A673 (cell line): ENCODE measurements at regions not wholly inside any gene's neighbourhood (a gene's known extent, or its start where the extent isn't known, plus 50 kb on each side); places are given as distances from the start of the nearest gene placed in this dataset.
"Not testable (repeated sequence)": the region's sequence is repeated elsewhere in the genome, so short reads cannot be mapped to it uniquely, and the experiment has no call there.

Experiments
- EZH2 ChIP-seq: fragments of 200-600 bp; sonication (generic); IDR thresholded peaks from 2 replicates; pipeline ENCODE4 v1.6.1; 2017; ENCODE audit warnings: borderline replicate concordance, low read depth, mild to moderate bottlenecking, mixed read lengths, antibody characterized with exemption, low read length; ENCODE audit not compliant: poor library complexity, severe bottlenecking
- TF ChIP-seq, protein P1 (sequence below): fragments of 300-800, 200-600 bp; sonication (generic); conservative IDR thresholded peaks from 2 replicates; pipeline ENCODE4 v1.5.1; 2017; ENCODE audit warnings: low read depth, mild to moderate bottlenecking, antibody characterized with exemption, low read length, moderate library complexity, mixed read lengths

- TF ChIP-seq, protein P1, sequence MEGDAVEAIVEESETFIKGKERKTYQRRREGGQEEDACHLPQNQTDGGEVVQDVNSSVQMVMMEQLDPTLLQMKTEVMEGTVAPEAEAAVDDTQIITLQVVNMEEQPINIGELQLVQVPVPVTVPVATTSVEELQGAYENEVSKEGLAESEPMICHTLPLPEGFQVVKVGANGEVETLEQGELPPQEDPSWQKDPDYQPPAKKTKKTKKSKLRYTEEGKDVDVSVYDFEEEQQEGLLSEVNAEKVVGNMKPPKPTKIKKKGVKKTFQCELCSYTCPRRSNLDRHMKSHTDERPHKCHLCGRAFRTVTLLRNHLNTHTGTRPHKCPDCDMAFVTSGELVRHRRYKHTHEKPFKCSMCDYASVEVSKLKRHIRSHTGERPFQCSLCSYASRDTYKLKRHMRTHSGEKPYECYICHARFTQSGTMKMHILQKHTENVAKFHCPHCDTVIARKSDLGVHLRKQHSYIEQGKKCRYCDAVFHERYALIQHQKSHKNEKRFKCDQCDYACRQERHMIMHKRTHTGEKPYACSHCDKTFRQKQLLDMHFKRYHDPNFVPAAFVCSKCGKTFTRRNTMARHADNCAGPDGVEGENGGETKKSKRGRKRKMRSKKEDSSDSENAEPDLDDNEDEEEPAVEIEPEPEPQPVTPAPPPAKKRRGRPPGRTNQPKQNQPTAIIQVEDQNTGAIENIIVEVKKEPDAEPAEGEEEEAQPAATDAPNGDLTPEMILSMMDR, result not testable (repeated sequence)
- TF ChIP-seq EZH2, result not testable (repeated sequence)
Measured at GRCh38 chrX:27240042-27240441, 223.1 kb downstream of the PPP4R3C start.
